ENCODE measurements at regions not wholly inside any gene's neighbourhood (a gene's known extent, or its start where the extent isn't known, plus 50 kb on each side); places are given as distances from the start of the nearest gene placed in this dataset.

DNA sequence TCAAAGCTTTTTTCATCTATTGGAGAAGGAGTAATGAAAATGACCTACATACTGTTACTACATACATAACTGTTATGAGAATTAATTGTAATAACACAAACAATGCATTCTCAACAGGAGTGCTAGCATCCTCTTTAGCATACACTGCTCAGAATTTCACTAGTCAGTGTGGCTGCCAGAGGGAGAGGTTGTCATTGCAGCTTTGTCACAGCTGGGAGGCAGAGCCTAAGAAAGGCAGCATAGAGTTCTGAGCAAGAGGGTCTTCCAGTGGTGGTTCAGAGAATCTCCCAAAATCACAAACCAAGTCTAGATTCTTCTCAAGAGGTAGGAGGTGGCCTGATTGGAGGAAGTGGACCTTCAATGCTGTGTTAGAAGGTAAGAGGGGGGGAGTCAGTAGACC, 286.7 kb upstream of the CYRIA start:
- Histone ChIP-seq H3K9me3 (ENCODE audit: control insufficient read depth, insufficient read depth, low read length) (no peaks in the 10 kb centered on the region), H3K36me3 (ENCODE audit: control insufficient read depth, insufficient read depth, low read length) (no peaks in the 10 kb centered on the region), H3K27ac (ENCODE audit: low read length) (no peak overlapping the region), H3K4me3 (ENCODE audit: low read length) (no peak overlapping the region), H3K27me3 (ENCODE audit: control insufficient read depth, insufficient read depth, low read length) (no peaks in the 10 kb centered on the region), H3K4me1 (ENCODE audit: control insufficient read depth, insufficient read depth, low read length) (no peaks in the 10 kb centered on the region)
- intact Hi-C loops (cut with micrococcal nuclease) = no loop called here
- H3K4me3 Mint-ChIP-seq = no peak overlapping the region
- H3K27ac Mint-ChIP-seq = no peak overlapping the region
- no peak for ATAC-seq
- H3K9me3 Mint-ChIP-seq = peaks cover 8 to 9% of the 10 kb centered on the region in 2 donors
- TF ChIP-seq, protein P1, sequence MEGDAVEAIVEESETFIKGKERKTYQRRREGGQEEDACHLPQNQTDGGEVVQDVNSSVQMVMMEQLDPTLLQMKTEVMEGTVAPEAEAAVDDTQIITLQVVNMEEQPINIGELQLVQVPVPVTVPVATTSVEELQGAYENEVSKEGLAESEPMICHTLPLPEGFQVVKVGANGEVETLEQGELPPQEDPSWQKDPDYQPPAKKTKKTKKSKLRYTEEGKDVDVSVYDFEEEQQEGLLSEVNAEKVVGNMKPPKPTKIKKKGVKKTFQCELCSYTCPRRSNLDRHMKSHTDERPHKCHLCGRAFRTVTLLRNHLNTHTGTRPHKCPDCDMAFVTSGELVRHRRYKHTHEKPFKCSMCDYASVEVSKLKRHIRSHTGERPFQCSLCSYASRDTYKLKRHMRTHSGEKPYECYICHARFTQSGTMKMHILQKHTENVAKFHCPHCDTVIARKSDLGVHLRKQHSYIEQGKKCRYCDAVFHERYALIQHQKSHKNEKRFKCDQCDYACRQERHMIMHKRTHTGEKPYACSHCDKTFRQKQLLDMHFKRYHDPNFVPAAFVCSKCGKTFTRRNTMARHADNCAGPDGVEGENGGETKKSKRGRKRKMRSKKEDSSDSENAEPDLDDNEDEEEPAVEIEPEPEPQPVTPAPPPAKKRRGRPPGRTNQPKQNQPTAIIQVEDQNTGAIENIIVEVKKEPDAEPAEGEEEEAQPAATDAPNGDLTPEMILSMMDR (IDR thresholded peaks at IDR 0.05) = no peak
- DNase-seq = no peak
- no peaks in the 10 kb centered on the region for H3K36me3 Mint-ChIP-seq
- H3K4me1 Mint-ChIP-seq = no peaks in the 10 kb centered on the region
- no peaks in the 10 kb centered on the region for H3K27me3 Mint-ChIP-seq (ENCODE audit: low read depth in 2 of 2)

DNA sequence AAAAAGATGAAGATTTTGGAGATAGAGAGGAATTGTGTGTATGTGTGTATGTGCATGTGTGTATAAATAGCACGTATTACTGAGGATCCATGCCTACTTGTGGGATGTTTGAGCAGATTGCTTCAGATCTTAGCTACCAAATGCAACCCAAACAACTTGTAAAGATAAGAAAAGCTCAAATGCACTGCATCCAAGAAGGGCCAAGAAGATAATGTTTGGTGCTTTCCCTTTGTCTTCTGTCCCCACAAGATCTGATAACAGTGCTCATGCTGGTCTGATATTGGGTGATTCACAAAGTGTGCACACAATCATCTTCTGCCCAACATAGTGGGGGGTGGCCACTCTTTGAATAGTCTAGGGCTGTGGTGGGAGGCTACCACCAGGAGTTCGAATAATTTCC, 284.8 kb upstream of the CYRIA start:
- H3K27me3 Mint-ChIP-seq (ENCODE audit: low read depth in 2 of 2) = no peaks in the 10 kb centered on the region
- no peak overlapping the region for H3K4me3 Mint-ChIP-seq
- no peak for DNase-seq
- H3K9me3 Mint-ChIP-seq = peaks cover 8 to 9% of the 10 kb centered on the region in 2 donors
- Histone ChIP-seq H3K4me3 (ENCODE audit: low read length) (no peak overlapping the region), H3K9me3 (ENCODE audit: control insufficient read depth, insufficient read depth, low read length) (no peaks in the 10 kb centered on the region), H3K27me3 (ENCODE audit: control insufficient read depth, insufficient read depth, low read length) (no peaks in the 10 kb centered on the region), H3K36me3 (ENCODE audit: control insufficient read depth, insufficient read depth, low read length) (no peaks in the 10 kb centered on the region), H3K4me1 (ENCODE audit: control insufficient read depth, insufficient read depth, low read length) (no peaks in the 10 kb centered on the region), H3K27ac (ENCODE audit: low read length) (no peak overlapping the region)
- TF ChIP-seq, protein P1 (IDR thresholded peaks at IDR 0.05) = no peak
- no peak for ATAC-seq
- no peak overlapping the region for H3K27ac Mint-ChIP-seq
- H3K4me1 Mint-ChIP-seq = no peaks in the 10 kb centered on the region
- intact Hi-C loops (cut with micrococcal nuclease) = no loop called here
- WGBS (ENCODE audit: insufficient coverage) = 73% methylated on average over 2 of the region's 2 CpGs
- no peaks in the 10 kb centered on the region for H3K36me3 Mint-ChIP-seq

DNA sequence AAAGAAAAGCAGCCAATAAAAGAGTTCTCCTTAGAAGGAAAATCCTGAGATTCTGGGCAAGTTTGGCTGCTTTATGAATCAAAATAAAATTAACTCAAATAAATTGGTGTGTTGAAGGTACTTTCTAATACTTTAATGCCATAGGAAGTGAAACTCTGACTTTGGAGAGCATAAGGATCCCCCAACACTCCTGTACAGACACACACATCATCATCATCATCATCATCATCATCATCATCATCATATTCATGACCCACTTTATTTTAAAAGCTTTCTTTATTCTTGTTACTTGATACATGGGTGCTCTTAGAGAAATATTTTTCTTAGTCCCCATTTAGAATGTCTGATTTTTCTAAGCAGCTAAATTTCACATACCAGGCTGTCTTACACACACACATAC, 283.1 kb upstream of the CYRIA start:
- H3K27me3 Mint-ChIP-seq (ENCODE audit: low read depth in 2 of 2) = no peaks in the 10 kb centered on the region
- Histone ChIP-seq H3K27ac (ENCODE audit: low read length) (no peak overlapping the region), H3K9me3 (ENCODE audit: control insufficient read depth, insufficient read depth, low read length) (no peaks in the 10 kb centered on the region), H3K4me3 (ENCODE audit: low read length) (no peak overlapping the region), H3K4me1 (ENCODE audit: control insufficient read depth, insufficient read depth, low read length) (no peaks in the 10 kb centered on the region), H3K36me3 (ENCODE audit: control insufficient read depth, insufficient read depth, low read length) (no peaks in the 10 kb centered on the region), H3K27me3 (ENCODE audit: control insufficient read depth, insufficient read depth, low read length) (no peaks in the 10 kb centered on the region)
- TF ChIP-seq, protein P1 (IDR thresholded peaks at IDR 0.05) = no peak
- H3K9me3 Mint-ChIP-seq = peaks cover 4 to 8% of the 10 kb centered on the region in 2 donors
- no peaks in the 10 kb centered on the region for H3K36me3 Mint-ChIP-seq
- no peak overlapping the region for H3K27ac Mint-ChIP-seq
- DNase-seq (no peak), ATAC-seq (no peak)
- intact Hi-C loops (cut with micrococcal nuclease) = no loop called here
- H3K4me3 Mint-ChIP-seq = no peak overlapping the region
- H3K4me1 Mint-ChIP-seq = no peaks in the 10 kb centered on the region

DNA sequence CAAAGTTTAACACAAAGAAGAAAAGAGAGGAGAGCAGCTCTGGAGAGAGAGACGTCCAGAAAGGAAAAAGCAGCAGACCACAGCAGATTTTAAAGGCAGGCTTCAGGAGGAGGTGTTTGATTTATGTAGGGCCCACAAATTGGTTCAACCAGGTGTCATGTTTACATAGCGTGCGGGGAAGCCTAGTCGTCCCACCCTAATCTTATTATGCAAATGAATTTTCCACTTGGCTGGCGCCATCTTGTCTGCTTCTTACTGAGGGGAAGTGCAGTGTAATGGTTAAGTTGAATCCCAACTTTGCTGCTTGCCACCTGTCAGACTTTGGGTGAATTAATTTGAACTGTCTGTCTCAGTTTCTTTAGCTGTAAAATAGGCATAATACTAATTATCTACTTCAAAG, 282.4 kb upstream of the CYRIA start:
- Histone ChIP-seq H3K4me3 (ENCODE audit: low read length) (no peak overlapping the region), H3K4me1 (ENCODE audit: control insufficient read depth, insufficient read depth, low read length) (no peaks in the 10 kb centered on the region), H3K27ac (ENCODE audit: low read length) (no peak overlapping the region), H3K36me3 (ENCODE audit: control insufficient read depth, insufficient read depth, low read length) (no peaks in the 10 kb centered on the region), H3K27me3 (ENCODE audit: control insufficient read depth, insufficient read depth, low read length) (no peaks in the 10 kb centered on the region), H3K9me3 (ENCODE audit: control insufficient read depth, insufficient read depth, low read length) (no peaks in the 10 kb centered on the region)
- WGBS (ENCODE audit: insufficient coverage) = 72% methylated on average over 3 of the region's 5 CpGs
- H3K4me1 Mint-ChIP-seq = no peaks in the 10 kb centered on the region
- intact Hi-C loops (cut with micrococcal nuclease) = no loop called here
- H3K27ac Mint-ChIP-seq = no peak overlapping the region
- ATAC-seq (no peak), DNase-seq (no peak)
- no peaks in the 10 kb centered on the region for H3K36me3 Mint-ChIP-seq
- TF ChIP-seq, protein P1 (IDR thresholded peaks at IDR 0.05) = no peak
- H3K4me3 Mint-ChIP-seq = no peak overlapping the region
- H3K27me3 Mint-ChIP-seq (ENCODE audit: low read depth in 2 of 2) = no peaks in the 10 kb centered on the region
- H3K9me3 Mint-ChIP-seq = peaks cover 4 to 8% of the 10 kb centered on the region in 2 donors
